GM18498 (cell line): ENCODE measurements at regions not wholly inside any gene's neighbourhood (a gene's known extent, or its start where the extent isn't known, plus 50 kb on each side); places are given as distances from the start of the nearest gene placed in this dataset.
A peak's percentile ranks its signal among the peaks of the same experiment; 100 is the strongest.
"Not testable (repeated sequence)": the region's sequence is repeated elsewhere in the genome, so short reads cannot be mapped to it uniquely, and the experiment has no call there.

ENCODE experiments used
- ATAC-seq: cut with Tn5 transposase; IDR thresholded peaks from one replicate; pipeline ENCODE4 v1.9.1; 2021; ENCODE audit warnings: mild to moderate bottlenecking, moderate library complexity; ENCODE audit not compliant: unreplicated experiment

GRCh38 chr3:18562364-18563154, 137.4 kb upstream of the SATB1 start:
- no peak for ATAC-seq

- peak; percentile 60 for ATAC-seq
Observed at GRCh38 chr3:18559331-18559842, 134.2 kb upstream of the SATB1 start.

- no peak for ATAC-seq
Observed at GRCh38 chr3:18558507-18558906, 133.4 kb upstream of the SATB1 start.

- no peak for ATAC-seq
Observed at GRCh38 chr3:18557216-18557615, 132.1 kb upstream of the SATB1 start.

GRCh38 chr3:18556503-18557135, 131.5 kb upstream of the SATB1 start:
- ATAC-seq, result peak; percentile 90

GRCh38 chr3:18556001-18556408, 130.9 kb upstream of the SATB1 start:
- ATAC-seq, result no peak

GRCh38 chr3:18552579-18553105, 127.5 kb upstream of the SATB1 start:
- ATAC-seq, result not testable (repeated sequence)

GRCh38 chr3:18546632-18547031, 121.5 kb upstream of the SATB1 start:
- ATAC-seq, result no peak

- ATAC-seq, result no peak
Observed at GRCh38 chr3:18544146-18544545, 119.0 kb upstream of the SATB1 start.

GRCh38 chr3:18538463-18539230, 113.5 kb upstream of the SATB1 start:
- no peak for ATAC-seq

GRCh38 chr3:18533039-18533438, 107.9 kb upstream of the SATB1 start:
- no peak for ATAC-seq

GRCh38 chr3:18531662-18532061, 106.5 kb upstream of the SATB1 start:
- ATAC-seq, result peak; percentile 84

- ATAC-seq, result no peak
Observed at GRCh38 chr3:18529631-18530030, 104.5 kb upstream of the SATB1 start.

GRCh38 chr3:18527691-18528090, 102.6 kb upstream of the SATB1 start:
- no peak for ATAC-seq

- no peak for ATAC-seq
Observed at GRCh38 chr3:18526667-18527066, 101.5 kb upstream of the SATB1 start.

GRCh38 chr3:18516170-18516569, 91.0 kb upstream of the SATB1 start:
- ATAC-seq, result not testable (repeated sequence)

- ATAC-seq, result no peak
Observed at GRCh38 chr3:18513091-18513490, 88.0 kb upstream of the SATB1 start.

- ATAC-seq, result peak; percentile 47
Observed at GRCh38 chr3:18512007-18512406, 86.9 kb upstream of the SATB1 start.

- ATAC-seq, result no peak
Observed at GRCh38 chr3:18510947-18511346, 85.8 kb upstream of the SATB1 start.

GRCh38 chr3:18507333-18507732, 82.2 kb upstream of the SATB1 start:
- ATAC-seq, result no peak

- ATAC-seq, result no peak
Observed at GRCh38 chr3:18505056-18505455, 79.9 kb upstream of the SATB1 start.
